H1 (cell line): ENCODE measurements at regions not wholly inside any gene's neighbourhood (a gene's known extent, or its start where the extent isn't known, plus 50 kb on each side); places are given as distances from the start of the nearest gene placed in this dataset.

ENCODE experiments used
- CTCF ChIA-PET: fragments of 300-600 bp; sonication (Branson Sonifier 250); formaldehyde crosslinking; loops from one replicate; lab custom pipeline; 2021; ENCODE audit not compliant: partially characterized antibody; lab: Charles Lee
- POLR2A ChIA-PET: fragments of 300-600 bp; sonication (Branson Sonifier 250); formaldehyde crosslinking; loops from one replicate; lab custom pipeline; 2021; ENCODE audit warnings: inconsistent platforms; ENCODE audit not compliant: partially characterized antibody; lab: Charles Lee
- DNase-seq, 2 experiments: peaks; one replicate each; pipeline versions ENCODE4 v3.0.0 to v3.0.0-alpha.2; 2010 to 2022; ENCODE audit warnings: low spot score in 2 of 2, low read depth in 1 of 2, mixed read lengths in 1 of 2
- FAIRE-seq: peaks from 2 replicates; lab custom pipeline; 2011; peaks lifted over from hg19 to GRCh38; lab: Jason Lieb, UNC
- H2AFZ ChIP-seq: 2 replicates; pipeline ENCODE4 v1.8.1; 2012; ENCODE audit warnings: low read length, inconsistent platforms
- H2AK5ac ChIP-seq: 2 replicates; pipeline ENCODE4 v1.6.1; 2013; ENCODE audit warnings: low read depth, low read length
- H2BK120ac ChIP-seq: replicated peaks from 2 replicates; pipeline ENCODE3; 2013; ENCODE audit warnings: low read depth, low read length, inconsistent platforms
- H2BK12ac ChIP-seq: 2 replicates; pipeline ENCODE4 v1.6.1; 2013; ENCODE audit warnings: low read depth, low read length
- H2BK15ac ChIP-seq: 2 replicates; pipeline ENCODE4 v1.6.1; 2013; ENCODE audit warnings: low read length
- H2BK20ac ChIP-seq: 2 replicates; pipeline ENCODE4 v1.6.1; 2013; ENCODE audit warnings: low read length
- H2BK5ac ChIP-seq: 2 replicates; pipeline ENCODE4 v1.6.1; 2013; ENCODE audit warnings: low read depth, low read length
- H3K14ac ChIP-seq: 2 replicates; pipeline ENCODE4 v1.6.1; 2013; ENCODE audit warnings: inconsistent platforms; ENCODE audit not compliant: insufficient read length
- H3K18ac ChIP-seq: 2 replicates; pipeline ENCODE4 v1.6.1; 2013; ENCODE audit warnings: low read length; ENCODE audit errors: extremely low read depth
- H3K23ac ChIP-seq: 2 replicates; pipeline ENCODE4 v1.6.1; 2013; ENCODE audit warnings: inconsistent platforms; ENCODE audit not compliant: insufficient read length
- H3K23me2 ChIP-seq: 2 replicates; pipeline ENCODE4 v1.6.1; 2013; ENCODE audit warnings: low read depth, low read length
- H3K27ac ChIP-seq: 2 replicates; pipeline ENCODE4 v1.6.1; 2011; ENCODE audit warnings: low read depth, low read length, inconsistent platforms
- H3K27me3 ChIP-seq, 4 experiments: replicated peaks in 1 of 4; 1 replicate in 1 of 4; 2 replicates in 3 of 4; pipeline versions ENCODE4 v1.6.1 to v1.8.1; 2011 to 2013; ENCODE audit warnings: low read length in 3 of 4, mild to moderate bottlenecking in 3 of 4, inconsistent platforms in 2 of 4, mixed read lengths in 2 of 4, moderate library complexity in 1 of 4; ENCODE audit not compliant: control insufficient read depth in 3 of 4, insufficient read depth in 3 of 4; ENCODE audit errors: extremely low read depth in 1 of 4
- H3K36me3 ChIP-seq, 4 experiments: 2 replicates each; pipeline versions ENCODE4 v1.6.1 to v1.8.1; 2011 to 2013; ENCODE audit warnings: mild to moderate bottlenecking in 4 of 4, low read length in 3 of 4, moderate library complexity in 2 of 4, control low read depth in 1 of 4, inconsistent platforms in 1 of 4; ENCODE audit not compliant: insufficient read depth in 4 of 4, control insufficient read depth in 2 of 4
- H3K4ac ChIP-seq: replicated peaks from 2 replicates; pipeline ENCODE3; 2013; ENCODE audit warnings: low read length, low read depth, mixed read lengths, inconsistent platforms; ENCODE audit not compliant: insufficient read length
- H3K4me1 ChIP-seq, 4 experiments: replicated peaks in 1 of 4; 1 replicate in 1 of 4; 2 replicates in 3 of 4; pipeline versions ENCODE4 v1.6.1 to v1.8.1; 2011 to 2013; ENCODE audit warnings: low read length in 3 of 4, inconsistent platforms in 2 of 4, mixed read lengths in 1 of 4; ENCODE audit not compliant: insufficient read depth in 4 of 4, control insufficient read depth in 3 of 4
- H3K4me2 ChIP-seq, 2 experiments: 2 replicates each; pipeline versions ENCODE4 v1.6.1 to v1.8.1; 2011 to 2013; ENCODE audit warnings: low read depth in 2 of 2, low read length in 2 of 2, control low read depth in 1 of 2, inconsistent platforms in 1 of 2, mild to moderate bottlenecking in 1 of 2; ENCODE audit not compliant: insufficient read depth in 1 of 2
- H3K4me3 ChIP-seq, 4 experiments: fragments of 200-600, 300-600 bp in 1 of 4; sonication (generic), shearing (Covaris generic), sonication (Bioruptor Twin) in 1 of 4; 2 replicates each; pipeline versions ENCODE4 v1.5.1 to v1.8.1; 2011 to 2016; ENCODE audit warnings: low read length in 4 of 4, low read depth in 3 of 4, control low read depth in 2 of 4, inconsistent platforms in 2 of 4, mild to moderate bottlenecking in 2 of 4, mixed read lengths in 1 of 4, moderate library complexity in 1 of 4; ENCODE audit not compliant: insufficient read depth in 2 of 4; ENCODE audit errors: extremely low read depth in 1 of 4
- H3K56ac ChIP-seq: replicated peaks from 2 replicates; pipeline ENCODE3; 2013; ENCODE audit warnings: low read depth, mild to moderate bottlenecking, mixed read lengths, low read length, inconsistent platforms; ENCODE audit not compliant: insufficient read length
- H3K79me1 ChIP-seq: 2 replicates; pipeline ENCODE4 v1.6.1; 2013; ENCODE audit warnings: low read depth, low read length, control low read depth
- H3K79me2 ChIP-seq, 2 experiments: 2 replicates each; pipeline versions ENCODE4 v1.6.1 to v1.8.1; 2012 to 2013; ENCODE audit warnings: low read length in 2 of 2, mild to moderate bottlenecking in 2 of 2, inconsistent platforms in 1 of 2; ENCODE audit not compliant: insufficient read depth in 2 of 2, control insufficient read depth in 1 of 2
- H3K9ac ChIP-seq, 4 experiments: replicated peaks in 1 of 4; 1 replicate in 1 of 4; 2 replicates in 3 of 4; pipeline versions ENCODE4 v1.6.1 to v1.8.1; 2011 to 2013; ENCODE audit warnings: low read depth in 3 of 4, low read length in 3 of 4, control low read depth in 2 of 4, mild to moderate bottlenecking in 2 of 4, moderate library complexity in 2 of 4, inconsistent platforms in 1 of 4; ENCODE audit errors: extremely low read depth in 1 of 4
- H3K9me3 ChIP-seq, 2 experiments: 2 replicates each; pipeline versions ENCODE4 v1.6.1 to v1.8.1; 2012 to 2013; ENCODE audit warnings: mild to moderate bottlenecking in 2 of 2, moderate library complexity in 2 of 2, control low read depth in 1 of 2, inconsistent platforms in 1 of 2, low read depth in 1 of 2, low read length in 1 of 2, mixed read lengths in 1 of 2; ENCODE audit not compliant: insufficient read depth in 2 of 2
- H4K20me1 ChIP-seq, 2 experiments: replicated peaks in 1 of 2; 2 replicates each; pipeline versions ENCODE3 to v1.8.1; 2011 to 2013; ENCODE audit warnings: inconsistent platforms in 2 of 2, low read length in 2 of 2, mild to moderate bottlenecking in 1 of 2; ENCODE audit not compliant: insufficient read depth in 2 of 2, control insufficient read depth in 1 of 2
- H4K5ac ChIP-seq: 2 replicates; pipeline ENCODE4 v1.6.1; 2013; ENCODE audit warnings: low read length, low read depth, mixed read lengths, inconsistent platforms; ENCODE audit not compliant: insufficient read length
- H4K8ac ChIP-seq: 2 replicates; pipeline ENCODE4 v1.8.0; 2013; ENCODE audit warnings: mild to moderate bottlenecking, moderate library complexity, low read length, inconsistent platforms; ENCODE audit not compliant: insufficient read depth; ENCODE audit errors: extremely low read depth
- H4K91ac ChIP-seq: replicated peaks from 2 replicates; pipeline ENCODE3; 2013; ENCODE audit warnings: low read length, mixed read lengths, inconsistent platforms; ENCODE audit not compliant: insufficient read length
- SP1 ChIP-seq: IDR thresholded peaks from 2 replicates; pipeline ENCODE4 v1.6.1; 2011; ENCODE audit warnings: low read depth, low read length
- WGBS, 2 experiments: shearing (Covaris generic) in 1 of 2; methylation state at CpG; one replicate each; pipeline versions ENCODE4 v1.1.6 to v1.1.7; 2013 to 2015; ENCODE audit warnings: low lambda C conversion rate in 2 of 2, mixed read lengths in 2 of 2, inconsistent platforms in 1 of 2, low coverage in 1 of 2, missing lambda C conversion rate in 1 of 2; ENCODE audit not compliant: insufficient replicate concordance in 2 of 2, insufficient coverage in 1 of 2, insufficient read length in 1 of 2; ENCODE audit errors: extremely low coverage in 1 of 2, missing lambda C conversion rate in 1 of 2; 5-methylcytosine and 5-hydroxymethylcytosine counted together

DNA sequence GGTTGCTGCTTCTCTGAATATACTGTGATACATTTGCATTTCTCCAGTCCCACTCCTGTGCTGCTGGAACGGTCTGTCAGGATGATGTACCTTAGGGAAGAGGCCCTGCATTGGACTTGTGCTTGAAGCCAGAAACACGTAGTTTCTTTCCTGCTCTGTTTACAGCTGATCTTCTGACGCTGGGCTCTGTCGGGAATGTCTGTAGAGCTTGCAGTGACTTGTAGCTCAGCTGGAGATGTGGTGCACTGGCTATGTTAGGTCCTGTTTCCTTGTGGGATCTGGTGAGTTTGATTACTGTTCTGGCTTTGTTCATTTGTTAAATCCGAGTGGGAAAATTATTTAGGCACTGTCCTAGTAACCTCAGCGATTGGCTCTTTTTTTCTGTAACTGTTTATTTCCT, 137.2 kb upstream of the WDR1 start:
- 87% methylated on average over 6 of the region's 6 CpGs; no CpG with 5 or more reads in 1 of the 2 experiments for WGBS, 2 experiments
- no peak for FAIRE-seq

More for the DNA sequence above, 137.2 kb upstream of the WDR1 start:
- Histone ChIP-seq H2BK120ac (no peak overlapping the region), H3K14ac (no peak overlapping the region), H3K4me2 (no peak overlapping the region), H3K56ac (no peak overlapping the region), H4K20me1 (no peaks in the 10 kb centered on the region), H3K9ac (no peak overlapping the region), H3K18ac (no peak overlapping the region), H3K36me3 (no peaks in the 10 kb centered on the region), H3K9me3 (no peaks in the 10 kb centered on the region; a peak in 1 of 4 replicates), H3K79me1 (no peaks in the 10 kb centered on the region)
- TF ChIP-seq SP1, result no peak
- TF ChIP-seq, all 59 proteins: peak for 0
- Histone ChIP-seq H2BK5ac (no peak overlapping the region), H3K79me2 (no peaks in the 10 kb centered on the region), H4K91ac (no peak overlapping the region), H3K27me3 (no peaks in the 10 kb centered on the region; a peak in 1 of 7 replicates), H2AFZ (no peak overlapping the region), H2BK20ac (no peak overlapping the region), H4K5ac (no peak overlapping the region), H4K8ac (no peak overlapping the region), H3K23ac (no peak overlapping the region), H3K27ac (no peak overlapping the region), H2BK15ac (no peak overlapping the region), H2AK5ac (no peak overlapping the region), H3K4ac (no peak overlapping the region), H3K4me3 (no peak overlapping the region), H2BK12ac (no peak overlapping the region), H3K4me1 (no peaks in the 10 kb centered on the region), H3K23me2 (no peaks in the 10 kb centered on the region)
- CTCF ChIA-PET, result interaction anchor here (0.6 to 1.4 kb wide), 6 partner anchors 15 to 1092 kb away, joined by 3 to 4 read pairs (median 3); no protein-coding TSS in a partner anchor
- no peak for DNase-seq
- POLR2A ChIA-PET, result no interaction called here
